ENCODE measurements at regions not wholly inside any gene's neighbourhood (a gene's known extent, or its start where the extent isn't known, plus 50 kb on each side); places are given as distances from the start of the nearest gene placed in this dataset.

GRCh38 chr6:167455371-167455770 is 130.5 kb downstream of the TTLL2 start:
- H3K4me3 ChIP-seq (ENCODE audit: low read depth, low read length) = no peak overlapping the region
- no peaks in the 10 kb centered on the region for H3K36me3 ChIP-seq (ENCODE audit: control insufficient read depth, insufficient read depth, low read length)
- H3K27me3 ChIP-seq (ENCODE audit: control insufficient read depth, insufficient read depth, low read length) = no peaks in the 10 kb centered on the region
- no peak for TF ChIP-seq CTCF (IDR thresholded peaks at IDR 0.05; ENCODE audit: insufficient read depth, low read depth, low read length)
- CTCF ChIA-PET = no interaction called here
- POLR2A ChIA-PET = no interaction called here
- no peak for DNase-seq (ENCODE audit: low read depth)

DNA sequence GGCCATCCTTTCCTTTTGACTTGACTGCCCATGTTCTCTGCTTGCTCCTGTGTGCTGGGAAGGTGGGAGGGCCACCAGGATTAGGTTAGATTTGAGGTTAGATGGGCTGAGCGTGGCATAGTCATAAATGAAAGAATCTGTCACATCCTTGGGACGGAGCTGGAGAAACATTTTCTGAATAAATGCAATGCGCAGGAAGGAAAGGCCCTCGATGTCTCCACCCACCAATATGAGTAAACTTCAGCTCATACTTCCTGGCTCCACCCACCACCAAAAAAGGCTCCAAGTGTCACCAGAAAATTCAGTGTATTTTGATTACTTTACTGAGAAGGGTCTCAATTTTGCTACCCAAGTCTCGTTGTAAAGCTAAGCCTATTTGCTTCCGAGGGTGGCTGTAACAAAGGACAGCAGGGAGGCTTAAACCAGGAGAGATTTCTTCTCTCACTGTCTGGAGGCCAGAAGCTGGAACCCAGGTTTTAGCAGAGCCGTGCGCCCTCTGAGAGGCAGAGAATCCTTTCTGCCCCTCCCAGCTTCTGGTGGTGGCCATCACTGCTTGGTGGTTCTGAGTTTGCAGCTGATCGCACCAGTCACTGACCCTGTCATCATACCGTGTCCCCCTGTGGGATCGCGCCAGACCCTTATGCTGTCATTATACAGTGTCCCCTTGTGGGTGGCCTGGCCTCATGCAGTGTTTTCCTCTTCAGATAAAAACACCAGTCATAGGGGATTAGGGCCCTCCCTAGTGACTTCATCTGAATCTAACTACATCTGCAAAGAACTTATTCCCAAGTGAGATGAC is 137.8 kb downstream of the TTLL2 start:
- DNase-seq (ENCODE audit: low read depth) = no peak
- no peaks in the 10 kb centered on the region for H3K27me3 ChIP-seq (ENCODE audit: control insufficient read depth, insufficient read depth, low read length)
- ChIA-PET CTCF (interaction anchor here (0.6 kb wide), 1 partner anchor 355 kb away, joined by 3 read pairs; no protein-coding TSS in a partner anchor), POLR2A (no interaction called here)
- no peak overlapping the region for H3K4me3 ChIP-seq (ENCODE audit: low read depth, low read length)
- H3K36me3 ChIP-seq (ENCODE audit: control insufficient read depth, insufficient read depth, low read length) = no peaks in the 10 kb centered on the region
- no peak for TF ChIP-seq CTCF (IDR thresholded peaks at IDR 0.05; ENCODE audit: insufficient read depth, low read depth, low read length)

DNA sequence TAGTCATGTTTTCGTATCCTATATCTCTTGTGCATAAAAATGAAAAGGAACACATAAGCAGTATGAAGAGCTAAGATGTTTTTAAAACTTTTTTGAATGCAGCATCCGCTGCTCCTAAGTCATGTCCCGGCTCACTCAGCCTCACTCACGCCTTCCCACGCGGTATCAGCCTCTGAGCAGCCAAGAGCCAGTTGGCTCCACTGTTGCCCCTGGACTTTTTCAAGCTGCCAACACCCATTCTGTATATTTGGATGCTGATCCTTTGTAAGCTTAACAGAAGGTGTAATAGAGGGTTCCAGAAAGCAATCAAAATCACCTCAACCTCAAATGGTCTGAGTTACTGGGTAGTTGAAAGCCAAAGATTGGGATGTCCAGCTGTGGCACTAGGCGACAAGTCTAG is 139.3 kb downstream of the TTLL2 start:
- Histone ChIP-seq H3K4me3 (ENCODE audit: low read depth, low read length) (no peak overlapping the region), H3K36me3 (ENCODE audit: control insufficient read depth, insufficient read depth, low read length) (no peaks in the 10 kb centered on the region), H3K27me3 (ENCODE audit: control insufficient read depth, insufficient read depth, low read length) (no peaks in the 10 kb centered on the region)
- DNase-seq (ENCODE audit: low read depth) = no peak
- POLR2A ChIA-PET = no interaction called here
- TF ChIP-seq CTCF (IDR thresholded peaks at IDR 0.05; ENCODE audit: insufficient read depth, low read depth, low read length) = no peak
- CTCF ChIA-PET = no interaction called here

DNA sequence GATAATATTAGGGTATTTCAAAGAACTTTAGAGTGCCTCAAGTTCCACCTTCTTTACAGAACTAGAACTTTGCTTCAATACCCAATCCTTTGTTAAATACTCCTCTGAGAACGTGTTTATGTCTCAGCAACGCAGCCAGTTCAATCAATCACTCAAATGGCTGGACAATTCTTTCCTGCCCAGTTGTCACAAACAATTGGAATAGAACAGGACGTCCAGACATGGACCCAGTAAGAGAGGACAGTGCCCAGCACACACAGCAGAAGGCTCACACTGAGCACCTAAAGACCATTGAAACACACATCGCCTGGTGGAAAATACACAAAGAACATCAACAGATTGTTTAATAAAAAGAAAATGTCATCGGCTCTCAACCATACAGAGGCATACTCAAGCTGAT is 140.6 kb downstream of the TTLL2 start:
- ChIA-PET CTCF (no interaction called here), POLR2A (no interaction called here)
- H3K4me3 ChIP-seq (ENCODE audit: low read depth, low read length) = no peak overlapping the region
- H3K36me3 ChIP-seq (ENCODE audit: control insufficient read depth, insufficient read depth, low read length) = no peaks in the 10 kb centered on the region
- TF ChIP-seq CTCF (IDR thresholded peaks at IDR 0.05; ENCODE audit: insufficient read depth, low read depth, low read length) = no peak
- H3K27me3 ChIP-seq (ENCODE audit: control insufficient read depth, insufficient read depth, low read length) = no peaks in the 10 kb centered on the region
- no peak for DNase-seq (ENCODE audit: low read depth)

DNA sequence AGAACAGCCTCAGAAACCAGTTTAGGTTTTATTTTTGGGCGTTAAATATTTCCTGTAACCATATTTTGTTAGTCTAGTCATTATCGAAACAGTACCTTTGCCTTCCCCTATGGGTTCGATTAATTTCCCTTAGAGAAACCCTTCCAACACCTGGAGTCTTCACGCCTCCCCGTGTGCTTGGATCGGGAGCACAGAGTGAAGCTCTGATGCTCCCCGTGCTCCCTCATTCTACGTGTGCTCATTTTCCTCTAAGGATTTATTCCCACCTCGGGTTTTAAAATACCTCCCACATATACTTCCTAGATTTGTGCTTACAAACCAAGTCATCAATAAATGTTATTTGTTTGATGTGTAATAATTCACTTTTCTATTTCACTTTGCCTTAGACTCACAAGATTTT is 142.4 kb downstream of the TTLL2 start:
- H3K27me3 ChIP-seq (ENCODE audit: control insufficient read depth, insufficient read depth, low read length) = no peaks in the 10 kb centered on the region
- H3K4me3 ChIP-seq (ENCODE audit: low read depth, low read length) = no peak overlapping the region
- CTCF ChIA-PET = no interaction called here
- H3K36me3 ChIP-seq (ENCODE audit: control insufficient read depth, insufficient read depth, low read length) = no peaks in the 10 kb centered on the region
- TF ChIP-seq CTCF (IDR thresholded peaks at IDR 0.05; ENCODE audit: insufficient read depth, low read depth, low read length) = no peak
- POLR2A ChIA-PET = no interaction called here
- DNase-seq (ENCODE audit: low read depth) = no peak
